Liver (tissue), 8 donors: ENCODE measurements at regions not wholly inside any gene's neighbourhood (a gene's known extent, or its start where the extent isn't known, plus 50 kb on each side); places are given as distances from the start of the nearest gene placed in this dataset.

Experiments used
- DNase-seq: peaks from one replicate; pipeline ENCODE4 v3.0.0-alpha.2; 2017; ENCODE audit warnings: low spot score
- H3K27ac ChIP-seq, 2 donors: one replicate each; pipeline ENCODE4 v1.7.0; 2013; ENCODE audit warnings: inconsistent platforms in 2 of 2, low read length in 2 of 2, control low read depth in 1 of 2, low read depth in 1 of 2, mild to moderate bottlenecking in 1 of 2
- H3K27me3 ChIP-seq, 4 donors: one replicate each; pipeline versions ENCODE4 v1.6.1 to v1.7.0; 2013; ENCODE audit warnings: low read length in 3 of 4, inconsistent platforms in 1 of 4, mild to moderate bottlenecking in 1 of 4, moderate library complexity in 1 of 4; ENCODE audit not compliant: control insufficient read depth in 4 of 4, insufficient read depth in 4 of 4
- H3K36me3 ChIP-seq, 4 donors: one replicate each; pipeline versions ENCODE4 v1.6.1 to v1.7.0; 2013; ENCODE audit warnings: low read length in 3 of 4, mild to moderate bottlenecking in 3 of 4, low read depth in 1 of 4, moderate library complexity in 1 of 4; ENCODE audit not compliant: control insufficient read depth in 4 of 4, insufficient read depth in 3 of 4
- H3K4me1 ChIP-seq, 4 donors: one replicate each; pipeline versions ENCODE4 v1.6.1 to v1.7.0; 2013; ENCODE audit warnings: low read length in 3 of 4, mild to moderate bottlenecking in 3 of 4, moderate library complexity in 1 of 4; ENCODE audit not compliant: control insufficient read depth in 4 of 4, insufficient read depth in 4 of 4
- H3K4me3 ChIP-seq, 3 donors: one replicate each; pipeline versions ENCODE4 v1.6.1 to v1.7.0; 2013; ENCODE audit warnings: low read length in 3 of 3, control low read depth in 1 of 3, low read depth in 1 of 3, mild to moderate bottlenecking in 1 of 3
- H3K9ac ChIP-seq, 2 donors: one replicate each; pipeline ENCODE4 v1.7.0; 2013; ENCODE audit warnings: low read length in 2 of 2, mild to moderate bottlenecking in 2 of 2, moderate library complexity in 2 of 2, control low read depth in 1 of 2, low read depth in 1 of 2
- H3K9me3 ChIP-seq, 4 donors: one replicate each; pipeline versions ENCODE4 v1.6.1 to v1.7.0; 2013; ENCODE audit warnings: low read length in 3 of 4; ENCODE audit not compliant: control insufficient read depth in 4 of 4
- CTCF ChIP-seq: fragments of 150-350 bp; IDR thresholded peaks from 2 replicates; pipeline ENCODE4 v1.5.1; 2017; ENCODE audit warnings: improper control_type of control experiment, low read depth, low read length; ENCODE audit not compliant: missing input control
- EGR1 ChIP-seq, 2 donors: IDR thresholded peaks; 2 replicates each; pipeline ENCODE4 v1.6.1; 2016 to 2018; ENCODE audit warnings: antibody characterized with exemption in 2 of 2, low read depth in 2 of 2
- FOXA1 ChIP-seq: IDR thresholded peaks from 2 replicates; pipeline ENCODE4 v1.6.1; 2016; ENCODE audit warnings: antibody characterized with exemption
- FOXA2 ChIP-seq: IDR thresholded peaks from 2 replicates; pipeline ENCODE4 v1.6.1; 2016; ENCODE audit warnings: antibody characterized with exemption
- GABPA ChIP-seq, 2 donors: IDR thresholded peaks in 1 of 2; conservative IDR thresholded peaks in 1 of 2; 2 replicates each; pipeline ENCODE4 v1.6.1; 2016; ENCODE audit warnings: antibody characterized with exemption in 2 of 2, mild to moderate bottlenecking in 1 of 2, moderate library complexity in 1 of 2
- HNF4A ChIP-seq, 2 donors: conservative IDR thresholded peaks; 2 replicates each; pipeline ENCODE4 v1.6.1; 2016; ENCODE audit warnings: antibody characterized with exemption in 2 of 2, mild to moderate bottlenecking in 2 of 2
- HNF4G ChIP-seq: IDR thresholded peaks from 2 replicates; pipeline ENCODE4 v1.6.1; 2016; ENCODE audit warnings: antibody characterized with exemption
- JUND ChIP-seq, 2 donors: IDR thresholded peaks; 2 replicates each; pipeline ENCODE4 v1.6.1; 2016; ENCODE audit warnings: antibody characterized with exemption in 2 of 2
- MAX ChIP-seq: IDR thresholded peaks from 2 replicates; pipeline ENCODE4 v1.6.1; 2016; ENCODE audit warnings: antibody characterized with exemption
- NR2F2 ChIP-seq: IDR thresholded peaks from 2 replicates; pipeline ENCODE4 v1.6.1; 2016; ENCODE audit warnings: antibody characterized with exemption
- RAD21 ChIP-seq, 2 donors: IDR thresholded peaks; 2 replicates each; pipeline ENCODE4 v1.6.1; 2016; ENCODE audit warnings: antibody characterized with exemption in 2 of 2, mild to moderate bottlenecking in 2 of 2
- REST ChIP-seq: IDR thresholded peaks from 2 replicates; pipeline ENCODE4 v1.6.1; 2016; ENCODE audit warnings: antibody characterized with exemption, mild to moderate bottlenecking
- SP1 ChIP-seq: IDR thresholded peaks from 2 replicates; pipeline ENCODE4 v1.6.1; 2018; ENCODE audit warnings: antibody characterized with exemption, mild to moderate bottlenecking
- TAF1 ChIP-seq: conservative IDR thresholded peaks from 2 replicates; pipeline ENCODE4 v1.6.1; 2016; ENCODE audit warnings: antibody characterized with exemption, mild to moderate bottlenecking
- YY1 ChIP-seq: IDR thresholded peaks from 2 replicates; pipeline ENCODE4 v1.6.1; 2016; ENCODE audit warnings: antibody characterized with exemption, mild to moderate bottlenecking
- WGBS: extraction: QIAGEN DNeasy Blood & Tissue Kit; methylation state at CpG from one replicate; pipeline ENCODE4 v1.1.7; 2013; 5-methylcytosine and 5-hydroxymethylcytosine counted together
- donor health status: healthy.
- donor health status: healthy.
- donor health status: healthy.
- donor health status: healthy.
- donor health status: healthy.

- no peaks in the 10 kb centered on the region for H3K36me3 ChIP-seq
- H3K4me3 ChIP-seq = no peak overlapping the region
- no peak for DNase-seq
- H3K4me1 ChIP-seq = no peaks in the 10 kb centered on the region
- no peaks in the 10 kb centered on the region for H3K9me3 ChIP-seq
- TF ChIP-seq SP1 = no peak
- no peak for TF ChIP-seq HNF4A (conservative IDR thresholded peaks at IDR 0.05)
- TF ChIP-seq GABPA (IDR thresholded peaks at IDR 0.05 in 1 of 2, conservative IDR thresholded peaks at IDR 0.05 in 1 of 2) = no peak
- TF ChIP-seq JUND (IDR thresholded peaks at IDR 0.05) = no peak
- TF ChIP-seq HNF4G = no peak
- no peak for TF ChIP-seq MAX
- no peak for TF ChIP-seq TAF1
- no peak for TF ChIP-seq REST
- H3K27me3 ChIP-seq = no peaks in the 10 kb centered on the region
- 71% methylated on average over 10 of the region's 10 CpGs for WGBS
- no peak overlapping the region for H3K27ac ChIP-seq
- no peak overlapping the region for H3K9ac ChIP-seq
Measured at GRCh38 chr2:234178330-234179030, 128.0 kb downstream of the SPP2 start.

GRCh38 chr2:234175649-234176048, 125.1 kb downstream of the SPP2 start:
- Histone ChIP-seq H3K27ac (no peak overlapping the region), H3K27me3 (no peaks in the 10 kb centered on the region), H3K4me1 (no peaks in the 10 kb centered on the region), H3K36me3 (no peaks in the 10 kb centered on the region), H3K9me3 (no peaks in the 10 kb centered on the region), H3K9ac (no peak overlapping the region), H3K4me3 (no peak overlapping the region)
- 78% methylated on average over 6 of the region's 6 CpGs for WGBS
- DNase-seq = no peak
- TF ChIP-seq RAD21 (IDR thresholded peaks at IDR 0.05) (no peak), FOXA1 (no peak), JUND (IDR thresholded peaks at IDR 0.05) (no peak)

GRCh38 chr2:234174742-234175141, 124.2 kb downstream of the SPP2 start:
- DNase-seq = no peak
- no peak for TF ChIP-seq FOXA2
- no peak for TF ChIP-seq EGR1 (IDR thresholded peaks at IDR 0.05; ENCODE audit: low read depth in 2 of 2)
- no peak for TF ChIP-seq HNF4G
- TF ChIP-seq YY1 = no peak
- TF ChIP-seq RAD21 (IDR thresholded peaks at IDR 0.05) = no peak
- no peak for TF ChIP-seq CTCF
- TF ChIP-seq GABPA (IDR thresholded peaks at IDR 0.05 in 1 of 2, conservative IDR thresholded peaks at IDR 0.05 in 1 of 2) = no peak
- no peak for TF ChIP-seq SP1
- no peak for TF ChIP-seq HNF4A (conservative IDR thresholded peaks at IDR 0.05)
- no peak for TF ChIP-seq NR2F2
- Histone ChIP-seq H3K27me3 (no peaks in the 10 kb centered on the region), H3K4me1 (no peaks in the 10 kb centered on the region), H3K9ac (no peak overlapping the region), H3K36me3 (no peaks in the 10 kb centered on the region), H3K27ac (no peak overlapping the region), H3K4me3 (no peak overlapping the region), H3K9me3 (no peaks in the 10 kb centered on the region)
- 97% methylated on average over 5 of the region's 5 CpGs for WGBS
